Right hindlimb (tissue), 1 donor: ENCODE measurements at regions not wholly inside any gene's neighbourhood (a gene's known extent, or its start where the extent isn't known, plus 50 kb on each side); places are given as distances from the start of the nearest gene placed in this dataset.
"Not testable (repeated sequence)": the region's sequence is repeated elsewhere in the genome, so short reads cannot be mapped to it uniquely, and the experiment has no call there.

ENCODE experiments used
- DNase-seq: peaks from one replicate; pipeline ENCODE4 v3.0.0-alpha.2; 2018

GRCh38 chr3:27629366-27629765 is 92.8 kb downstream of the EOMES start:
- DNase-seq: no peak

GRCh38 chr3:27628026-27628750 is 93.9 kb downstream of the EOMES start:
- no peak for DNase-seq

GRCh38 chr3:27626596-27627118 is 95.5 kb downstream of the EOMES start:
- no peak for DNase-seq

GRCh38 chr3:27625864-27626263 is 96.3 kb downstream of the EOMES start:
- DNase-seq: no peak

GRCh38 chr3:27623085-27623753 is 98.9 kb downstream of the EOMES start:
- DNase-seq: no peak

- no peak for DNase-seq
Measured at GRCh38 chr3:27617552-27617951, 104.6 kb downstream of the EOMES start.

- no peak for DNase-seq
Measured at GRCh38 chr3:27616031-27616430, 106.1 kb downstream of the EOMES start.

GRCh38 chr3:27615555-27615954 is 106.6 kb downstream of the EOMES start:
- no peak for DNase-seq

GRCh38 chr3:27614592-27614991 is 107.5 kb downstream of the EOMES start:
- DNase-seq: no peak

GRCh38 chr3:27613846-27614500 is 108.2 kb downstream of the EOMES start:
- no peak for DNase-seq

- DNase-seq: peak; percentile 44
Measured at GRCh38 chr3:27610800-27611525, 111.2 kb downstream of the EOMES start.

GRCh38 chr3:27607370-27607769 is 114.8 kb downstream of the EOMES start:
- no peak for DNase-seq

- no peak for DNase-seq
Measured at GRCh38 chr3:27606537-27606936, 115.6 kb downstream of the EOMES start.

- DNase-seq: not testable (repeated sequence)
Measured at GRCh38 chr3:27601311-27601710, 117.1 kb upstream of the SLC4A7 start.

- DNase-seq: not testable (repeated sequence)
Measured at GRCh38 chr3:27599741-27600140, 115.6 kb upstream of the SLC4A7 start.

GRCh38 chr3:27596921-27597320 is 112.7 kb upstream of the SLC4A7 start:
- DNase-seq: no peak

- no peak for DNase-seq
Measured at GRCh38 chr3:27596334-27596841, 112.2 kb upstream of the SLC4A7 start.

GRCh38 chr3:27594096-27594690 is 110.0 kb upstream of the SLC4A7 start:
- DNase-seq: no peak

GRCh38 chr3:27593173-27593572 is 109.0 kb upstream of the SLC4A7 start:
- DNase-seq: no peak

- no peak for DNase-seq
Measured at GRCh38 chr3:27591312-27592210, 107.4 kb upstream of the SLC4A7 start.
